ENCODE measurements at regions not wholly inside any gene's neighbourhood (a gene's known extent, or its start where the extent isn't known, plus 50 kb on each side); places are given as distances from the start of the nearest gene placed in this dataset.

GRCh38 chr3:167114619-167115018, 265.5 kb downstream of the ZBBX start (continued):
- TF ChIP-seq, protein P1, sequence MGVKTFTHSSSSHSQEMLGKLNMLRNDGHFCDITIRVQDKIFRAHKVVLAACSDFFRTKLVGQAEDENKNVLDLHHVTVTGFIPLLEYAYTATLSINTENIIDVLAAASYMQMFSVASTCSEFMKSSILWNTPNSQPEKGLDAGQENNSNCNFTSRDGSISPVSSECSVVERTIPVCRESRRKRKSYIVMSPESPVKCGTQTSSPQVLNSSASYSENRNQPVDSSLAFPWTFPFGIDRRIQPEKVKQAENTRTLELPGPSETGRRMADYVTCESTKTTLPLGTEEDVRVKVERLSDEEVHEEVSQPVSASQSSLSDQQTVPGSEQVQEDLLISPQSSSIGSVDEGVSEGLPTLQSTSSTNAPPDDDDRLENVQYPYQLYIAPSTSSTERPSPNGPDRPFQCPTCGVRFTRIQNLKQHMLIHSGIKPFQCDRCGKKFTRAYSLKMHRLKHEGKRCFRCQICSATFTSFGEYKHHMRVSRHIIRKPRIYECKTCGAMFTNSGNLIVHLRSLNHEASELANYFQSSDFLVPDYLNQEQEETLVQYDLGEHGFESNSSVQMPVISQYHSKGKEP (CRISPR knock-in tag; IDR thresholded peaks at IDR 0.05), result no peak
- TF ChIP-seq ZNF720 (CRISPR knock-in tag; IDR thresholded peaks at IDR 0.05), result no peak
- TF ChIP-seq GMEB2 (CRISPR knock-in tag; IDR thresholded peaks at IDR 0.05; ENCODE audit: low read depth), result no peak
- TF ChIP-seq DR1 (CRISPR knock-in tag; IDR thresholded peaks at IDR 0.05), result no peak
- TF ChIP-seq ZNF136 (CRISPR knock-in tag; IDR thresholded peaks at IDR 0.05; ENCODE audit: low read depth), result no peak
- no peak for TF ChIP-seq RNF219 (CRISPR knock-in tag; IDR thresholded peaks at IDR 0.05)

DNA sequence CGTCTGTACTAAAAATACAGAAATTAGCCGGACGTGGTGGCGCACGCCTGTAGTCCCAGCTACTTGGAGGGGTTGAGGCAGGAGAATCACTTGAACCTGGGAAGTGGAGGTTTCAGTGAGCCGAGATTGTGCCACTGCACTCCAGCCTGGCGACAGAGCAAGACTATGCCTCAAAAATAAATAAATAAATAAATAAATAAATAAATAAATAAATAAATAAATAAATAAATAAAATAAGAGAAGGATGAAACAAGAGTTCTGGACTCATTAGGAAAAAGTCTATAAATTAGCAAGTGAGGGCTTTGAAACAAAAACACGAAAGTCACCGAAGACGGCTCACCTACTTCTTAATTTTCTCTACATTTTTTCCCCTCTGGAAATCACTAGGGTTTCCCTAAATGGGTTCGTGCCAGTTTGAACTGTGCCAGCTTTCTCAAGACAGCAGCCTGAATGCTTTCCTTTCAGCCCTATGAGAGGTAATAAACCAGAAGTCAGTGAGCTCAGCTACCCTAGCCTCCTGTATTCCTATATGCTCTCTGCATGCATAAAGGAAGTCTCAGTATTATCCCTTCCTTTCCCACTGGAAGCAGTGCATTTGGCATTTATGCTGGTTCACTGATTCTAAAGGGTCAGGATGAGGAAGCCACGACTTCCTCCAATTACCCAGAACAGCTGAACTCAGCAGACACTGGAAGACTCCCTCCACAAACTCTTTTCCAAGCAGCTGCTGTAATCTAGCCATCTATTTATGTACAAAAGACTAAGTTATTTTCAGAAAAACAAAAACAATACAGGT, 266.9 kb downstream of the ZBBX start:
- intact Hi-C loops (cut with micrococcal nuclease; ENCODE audit: unreplicated experiment), result no loop called here
- no TSS peak for BruUV-seq (replicated peaks)
- TF ChIP-seq IRF9 (CRISPR knock-in tag; IDR thresholded peaks at IDR 0.05; ENCODE audit: borderline replicate concordance) (no peak), MXD1 (CRISPR knock-in tag; IDR thresholded peaks at IDR 0.05) (no peak), RXRB (CRISPR knock-in tag; IDR thresholded peaks at IDR 0.05; ENCODE audit: borderline replicate concordance) (no peak), ZNF776 (CRISPR knock-in tag; IDR thresholded peaks at IDR 0.05) (no peak), RFXANK (CRISPR knock-in tag; IDR thresholded peaks at IDR 0.05) (no peak)
- TF ChIP-seq, protein P2, sequence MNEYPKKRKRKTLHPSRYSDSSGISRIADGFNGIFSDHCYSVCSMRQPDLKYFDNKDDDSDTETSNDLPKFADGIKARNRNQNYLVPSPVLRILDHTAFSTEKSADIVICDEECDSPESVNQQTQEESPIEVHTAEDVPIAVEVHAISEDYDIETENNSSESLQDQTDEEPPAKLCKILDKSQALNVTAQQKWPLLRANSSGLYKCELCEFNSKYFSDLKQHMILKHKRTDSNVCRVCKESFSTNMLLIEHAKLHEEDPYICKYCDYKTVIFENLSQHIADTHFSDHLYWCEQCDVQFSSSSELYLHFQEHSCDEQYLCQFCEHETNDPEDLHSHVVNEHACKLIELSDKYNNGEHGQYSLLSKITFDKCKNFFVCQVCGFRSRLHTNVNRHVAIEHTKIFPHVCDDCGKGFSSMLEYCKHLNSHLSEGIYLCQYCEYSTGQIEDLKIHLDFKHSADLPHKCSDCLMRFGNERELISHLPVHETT (CRISPR knock-in tag; conservative IDR thresholded peaks at IDR 0.05), result no peak

More for the DNA sequence above, 266.9 kb downstream of the ZBBX start:
- H3K27ac ChIP-seq (ENCODE audit: extremely low read length, insufficient read depth, low read length), result no peak overlapping the region
- H2AFZ ChIP-seq (ENCODE audit: low read length), result no peak overlapping the region
- no peaks in the 10 kb centered on the region for H3K4me1 ChIP-seq (ENCODE audit: insufficient read depth, low read length)
- no peak for FAIRE-seq
- CTCF ChIA-PET (ENCODE audit: low intra/inter-chr PET ratio, low total read pairs), result no interaction called here
- WGBS (ENCODE audit: low lambda C conversion rate), result 49% methylated on average over 12 of the region's 12 CpGs
- no peak overlapping the region for H3K4me2 ChIP-seq (ENCODE audit: low read depth, low read length)
- H3K4me3 ChIP-seq (replicated peaks in 1 of 3; ENCODE audit: insufficient read depth in 1 of 3, low read depth in 2 of 3, low read length in 3 of 3), result no peak overlapping the region
- no peak for ATAC-seq
- H3K36me3 ChIP-seq (replicated peaks in 1 of 2; ENCODE audit: control insufficient read depth in 1 of 2, insufficient read depth in 2 of 2, low read length in 2 of 2), result no peaks in the 10 kb centered on the region
- no peaks in the 10 kb centered on the region for H4K20me1 ChIP-seq (ENCODE audit: insufficient read depth, low read length)
- no peaks in the 10 kb centered on the region for H3K9me3 ChIP-seq (ENCODE audit: low read length)
- in situ Hi-C loops (cut with HindIII; ENCODE audit: extremely low pct_ligation_motif_present, low pct_unique_long_range_greater_than_20kb), result no loop called here
- POLR2A ChIA-PET, result no interaction called here
- DNase-seq (ENCODE audit: low spot score), result no peak
- no peaks in the 10 kb centered on the region for H3K27me3 ChIP-seq (ENCODE audit: control insufficient read depth in 1 of 2, insufficient read depth in 2 of 2, low read length in 2 of 2)
- no peaks in the 10 kb centered on the region for H3K79me2 ChIP-seq (ENCODE audit: insufficient read depth, low read length)
- no peak overlapping the region for H3K9ac ChIP-seq (ENCODE audit: insufficient read depth, low read depth, low read length)

All from HepG2 (cell line).